ENCODE measurements at regions not wholly inside any gene's neighbourhood (a gene's known extent, or its start where the extent isn't known, plus 50 kb on each side); places are given as distances from the start of the nearest gene placed in this dataset.

GRCh38 chr7:134029-134428 is 58.3 kb upstream of the FAM20C start:
- TF ChIP-seq TEAD4 (IDR thresholded peaks at IDR 0.05) = no peak
- TF ChIP-seq REST (IDR thresholded peaks at IDR 0.05; ENCODE audit: low read depth) = no peak
- TF ChIP-seq RAD21 (IDR thresholded peaks at IDR 0.05; ENCODE audit: low read depth) = no peak
- no peak for TF ChIP-seq EP300 (IDR thresholded peaks at IDR 0.05; ENCODE audit: borderline replicate concordance)
- no peak for TF ChIP-seq NFIC (IDR thresholded peaks at IDR 0.05)
- no peak for TF ChIP-seq CREB1 (IDR thresholded peaks at IDR 0.05; ENCODE audit: low read depth)
- no peak for TF ChIP-seq TCF12 (IDR thresholded peaks at IDR 0.05; ENCODE audit: low read depth)
- no peak for TF ChIP-seq USF1 (IDR thresholded peaks at IDR 0.05)
- no peak for TF ChIP-seq YY1 (IDR thresholded peaks at IDR 0.05; ENCODE audit: low read depth)
- no peak for TF ChIP-seq ZBTB7A (IDR thresholded peaks at IDR 0.05; ENCODE audit: low read depth)
- TF ChIP-seq FOXM1 (IDR thresholded peaks at IDR 0.05; ENCODE audit: borderline replicate concordance, low read depth) = no peak
- TF ChIP-seq TAF1 (IDR thresholded peaks at IDR 0.05; ENCODE audit: low read depth) = no peak
- no peak for TF ChIP-seq MAX (IDR thresholded peaks at IDR 0.05)

GRCh38 chr7:134561-135256 is 57.7 kb upstream of the FAM20C start:
- TF ChIP-seq REST (IDR thresholded peaks at IDR 0.05; ENCODE audit: low read depth) (no peak), CREB1 (IDR thresholded peaks at IDR 0.05; ENCODE audit: low read depth) (no peak), FOXM1 (IDR thresholded peaks at IDR 0.05; ENCODE audit: borderline replicate concordance, low read depth) (no peak), TEAD4 (IDR thresholded peaks at IDR 0.05) (no peak), EP300 (IDR thresholded peaks at IDR 0.05; ENCODE audit: borderline replicate concordance) (no peak), NFIC (IDR thresholded peaks at IDR 0.05) (no peak), TCF12 (IDR thresholded peaks at IDR 0.05; ENCODE audit: low read depth) (no peak), CEBPB (IDR thresholded peaks at IDR 0.05) (no peak), EGR1 (IDR thresholded peaks at IDR 0.05) (no peak), ZBTB7A (IDR thresholded peaks at IDR 0.05; ENCODE audit: low read depth) (no peak), TAF1 (IDR thresholded peaks at IDR 0.05; ENCODE audit: low read depth) (no peak), YY1 (IDR thresholded peaks at IDR 0.05; ENCODE audit: low read depth) (no peak), MAX (IDR thresholded peaks at IDR 0.05) (no peak)

- TF ChIP-seq FOXM1 (IDR thresholded peaks at IDR 0.05; ENCODE audit: borderline replicate concordance, low read depth) = no peak
- no peak for TF ChIP-seq TCF12 (IDR thresholded peaks at IDR 0.05; ENCODE audit: low read depth)
- no peak for TF ChIP-seq EGR1 (IDR thresholded peaks at IDR 0.05)
- no peak for TF ChIP-seq REST (IDR thresholded peaks at IDR 0.05; ENCODE audit: low read depth)
- TF ChIP-seq EP300 (IDR thresholded peaks at IDR 0.05; ENCODE audit: borderline replicate concordance) = no peak
- no peak for TF ChIP-seq USF1 (IDR thresholded peaks at IDR 0.05)
- TF ChIP-seq YY1 (IDR thresholded peaks at IDR 0.05; ENCODE audit: low read depth) = no peak
- no peak for TF ChIP-seq TAF1 (IDR thresholded peaks at IDR 0.05; ENCODE audit: low read depth)
- no peak for TF ChIP-seq NFIC (IDR thresholded peaks at IDR 0.05)
- TF ChIP-seq CEBPB (IDR thresholded peaks at IDR 0.05) = no peak
- no peak for TF ChIP-seq RAD21 (IDR thresholded peaks at IDR 0.05; ENCODE audit: low read depth)
- no peak for TF ChIP-seq CREB1 (IDR thresholded peaks at IDR 0.05; ENCODE audit: low read depth)
- TF ChIP-seq ZBTB7A (IDR thresholded peaks at IDR 0.05; ENCODE audit: low read depth) = no peak
- TF ChIP-seq TEAD4 (IDR thresholded peaks at IDR 0.05) = no peak
- no peak for TF ChIP-seq MAX (IDR thresholded peaks at IDR 0.05)
These were observed 57.1 kb upstream of the FAM20C start for GRCh38 chr7:135257-135653.
